ENCODE measurements at regions not wholly inside any gene's neighbourhood (a gene's known extent, or its start where the extent isn't known, plus 50 kb on each side); places are given as distances from the start of the nearest gene placed in this dataset.

GRCh38 chr5:35384658-35385057, 154.4 kb upstream of the PRLR start:
- 94 to 98% methylated on average over 2 of the region's 2 CpGs for WGBS, 2 donors
- ATAC-seq (no peak), FAIRE-seq (no peak)

GRCh38 chr5:35383041-35383440, 152.8 kb upstream of the PRLR start:
- Histone ChIP-seq H3K27ac (no peak overlapping the region), H3K9me3 (no peaks in the 10 kb centered on the region), H3K4me3 (no peak overlapping the region), H3K27me3 (no peaks in the 10 kb centered on the region), H3K4me1 (no peaks in the 10 kb centered on the region), H3K36me3 (no peaks in the 10 kb centered on the region)
- peak; percentile 13 for FAIRE-seq
- intact Hi-C loops (cut with DNase I) = no loop called here
- no peak for DNase-seq
- TF ChIP-seq CTCF (IDR thresholded peaks at IDR 0.05) = no peak
- ATAC-seq = no peak
- WGBS, 2 donors = 83 to 89% methylated on average over 3 of the region's 3 CpGs

More at GRCh38 chr5:35384658-35385057, 154.4 kb upstream of the PRLR start:
- DNase-seq = no peak
- intact Hi-C loops (cut with DNase I) = no loop called here
- H3K36me3 ChIP-seq = no peaks in the 10 kb centered on the region
- no peaks in the 10 kb centered on the region for H3K27me3 ChIP-seq
- no peak overlapping the region for H3K27ac ChIP-seq
- H3K4me3 ChIP-seq = no peak overlapping the region
- H3K4me1 ChIP-seq = no peaks in the 10 kb centered on the region
- H3K9me3 ChIP-seq = no peaks in the 10 kb centered on the region
- TF ChIP-seq CTCF (IDR thresholded peaks at IDR 0.05) = no peak

- ATAC-seq (no peak), FAIRE-seq (no peak), DNase-seq (no peak)
- intact Hi-C loops (cut with DNase I) = no loop called here
- no peaks in the 10 kb centered on the region for H3K27me3 ChIP-seq
- no peaks in the 10 kb centered on the region for H3K36me3 ChIP-seq
- WGBS, 2 donors = 74 to 81% methylated on average over 4 of the region's 4 CpGs
- no peaks in the 10 kb centered on the region for H3K4me1 ChIP-seq
- no peak for TF ChIP-seq CTCF (IDR thresholded peaks at IDR 0.05)
- H3K4me3 ChIP-seq = no peak overlapping the region
- H3K9me3 ChIP-seq = no peaks in the 10 kb centered on the region
- no peak overlapping the region for H3K27ac ChIP-seq
Observed at GRCh38 chr5:35377653-35378052, 147.4 kb upstream of the PRLR start.

GRCh38 chr5:35374584-35374983, 144.3 kb upstream of the PRLR start:
- FAIRE-seq (no peak), DNase-seq (peak in 1 of 6 donors; percentile 13), ATAC-seq (peak in 3 of 4 donors; percentile 9 to 55 (median 46))
- no peak overlapping the region for H3K4me3 ChIP-seq
- intact Hi-C loops (cut with DNase I) = no loop called here
- H3K36me3 ChIP-seq = no peaks in the 10 kb centered on the region
- no peak for TF ChIP-seq CTCF (IDR thresholded peaks at IDR 0.05)
- no peak overlapping the region for H3K27ac ChIP-seq
- H3K9me3 ChIP-seq = no peaks in the 10 kb centered on the region
- H3K27me3 ChIP-seq = no peaks in the 10 kb centered on the region
- peaks cover 0 to 14% (median 9%) of the 10 kb centered on the region in 3 donors for H3K4me1 ChIP-seq

- DNase-seq = no peak
- Histone ChIP-seq H3K4me3 (no peak overlapping the region), H3K27ac (no peak overlapping the region), H3K4me1 (peaks cover 0 to 14% (median 9%) of the 10 kb centered on the region in 3 donors), H3K9me3 (no peaks in the 10 kb centered on the region), H3K36me3 (no peaks in the 10 kb centered on the region), H3K27me3 (no peaks in the 10 kb centered on the region)
- no peak for FAIRE-seq
- TF ChIP-seq CTCF (IDR thresholded peaks at IDR 0.05) = no peak
- 92 to 98% methylated on average over 3 of the region's 3 CpGs for WGBS, 2 donors
- ATAC-seq = no peak
- intact Hi-C loops (cut with DNase I) = no loop called here
Observed at GRCh38 chr5:35373249-35373648, 143.0 kb upstream of the PRLR start.
